OCI-LY1 (cell line): ENCODE measurements at regions not wholly inside any gene's neighbourhood (a gene's known extent, or its start where the extent isn't known, plus 50 kb on each side); places are given as distances from the start of the nearest gene placed in this dataset.

Source experiments
- H2AFZ ChIP-seq: fragments of 200-600 bp; sonication (generic), shearing (Covaris generic); 2 replicates; pipeline ENCODE4 v1.6.0; 2014; ENCODE audit warnings: antibody characterized with exemption, mild to moderate bottlenecking, low read length
- H3F3A ChIP-seq: fragments of 200-600 bp; sonication (generic), shearing (Covaris generic); 2 replicates; pipeline ENCODE4 v1.6.0; 2014; ENCODE audit warnings: mild to moderate bottlenecking, antibody characterized with exemption, low read length, moderate library complexity; ENCODE audit not compliant: insufficient read depth
- H3K27ac ChIP-seq: fragments of 200-600 bp; sonication (generic); 2 replicates; pipeline ENCODE4 v1.5.1; 2014; ENCODE audit warnings: low read length, mixed run types, mild to moderate bottlenecking, low read depth; ENCODE audit not compliant: poor library complexity, severe bottlenecking
- H3K27me3 ChIP-seq: fragments of 200-600 bp; sonication (generic); 2 replicates; pipeline ENCODE4 v1.6.0; 2014; ENCODE audit warnings: antibody characterized with exemption, mild to moderate bottlenecking, low read length, moderate library complexity; ENCODE audit not compliant: insufficient read depth
- H3K36me3 ChIP-seq: fragments of 200-600 bp; sonication (generic); 2 replicates; pipeline ENCODE4 v1.6.1; 2014; ENCODE audit warnings: mild to moderate bottlenecking, antibody characterized with exemption, low read length, moderate library complexity, mixed read lengths; ENCODE audit not compliant: insufficient read depth
- H3K4me1 ChIP-seq: fragments of 200-600 bp; sonication (generic); 2 replicates; pipeline ENCODE4 v1.5.1; 2014; ENCODE audit warnings: mild to moderate bottlenecking, low read length, moderate library complexity; ENCODE audit not compliant: insufficient read depth, severe bottlenecking
- H3K4me2 ChIP-seq: fragments of 200-600 bp; sonication (generic), shearing (Covaris generic); 2 replicates; pipeline ENCODE4 v1.6.1; 2014; ENCODE audit warnings: low read length
- H3K4me3 ChIP-seq: fragments of 200-600 bp; sonication (generic); 2 replicates; pipeline ENCODE4 v1.5.1; 2014; ENCODE audit warnings: low read length, low read depth, mild to moderate bottlenecking, mixed read lengths; ENCODE audit not compliant: poor library complexity, severe bottlenecking
- H3K79me2 ChIP-seq: fragments of 200-600 bp; shearing (Covaris generic); 2 replicates; pipeline ENCODE4 v1.6.1; 2016; ENCODE audit warnings: mixed run types, low read length, mixed read lengths; ENCODE audit not compliant: insufficient read depth
- H3K9ac ChIP-seq: fragments of 200-600 bp; sonication (generic), shearing (Covaris generic); 2 replicates; pipeline ENCODE4 v1.6.1; 2014; ENCODE audit warnings: mild to moderate bottlenecking, low read length, mixed read lengths
- H3K9me2 ChIP-seq: fragments of 200-600 bp; sonication (generic), shearing (Covaris generic); 2 replicates; pipeline ENCODE4 v1.6.1; 2014; ENCODE audit warnings: low read depth, mild to moderate bottlenecking, low read length, mixed read lengths
- H3K9me3 ChIP-seq: fragments of 200-600 bp; shearing (Covaris generic); 2 replicates; pipeline ENCODE4 v1.6.1; 2014; ENCODE audit warnings: low read length, mixed read lengths
- H4K20me1 ChIP-seq: fragments of 200-600 bp; sonication (generic), shearing (Covaris generic); 2 replicates; pipeline ENCODE4 v1.6.0; 2016; ENCODE audit warnings: mild to moderate bottlenecking, low read length; ENCODE audit not compliant: insufficient read depth
- EZH2 ChIP-seq: fragments of 200-600 bp; sonication (generic), shearing (Covaris generic); IDR thresholded peaks from 2 replicates; pipeline ENCODE4 v1.8.0; 2017; ENCODE audit warnings: borderline replicate concordance, mixed run types, mild to moderate bottlenecking, antibody characterized with exemption, low read length, moderate library complexity, mixed read lengths
- TF ChIP-seq, protein P1 (sequence below): fragments of 200-600 bp; sonication (generic), shearing (Covaris generic); IDR thresholded peaks from 2 replicates; pipeline ENCODE4 v1.5.1; 2017; ENCODE audit warnings: mild to moderate bottlenecking, antibody characterized with exemption, low read length, moderate library complexity, mixed read lengths

DNA sequence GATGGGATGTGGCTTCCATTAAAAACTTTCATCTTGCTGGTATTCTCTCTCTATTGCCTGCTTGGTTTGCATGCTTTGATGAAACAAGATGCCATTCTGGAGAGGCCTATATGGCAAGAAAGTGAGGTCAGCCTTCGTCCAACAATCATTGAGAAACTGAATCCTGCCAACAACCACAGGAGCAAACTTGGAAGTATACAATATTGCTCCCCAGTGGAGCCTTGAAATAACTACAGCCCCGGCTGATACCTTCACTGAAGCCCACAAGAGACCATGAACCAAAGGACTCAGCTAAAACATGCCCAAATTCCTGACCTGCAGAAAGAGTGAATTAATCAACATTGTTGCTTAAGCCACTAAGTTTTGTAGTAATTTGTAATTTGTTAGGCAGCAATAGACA is 82.5 kb upstream of the FGF14 start:
- Histone ChIP-seq H3K27ac (no peak overlapping the region), H2AFZ (no peak overlapping the region), H3K36me3 (no peaks in the 10 kb centered on the region), H3K9ac (no peak overlapping the region), H3K79me2 (no peaks in the 10 kb centered on the region), H3K27me3 (no peaks in the 10 kb centered on the region), H3K4me1 (no peaks in the 10 kb centered on the region), H3F3A (no peaks in the 10 kb centered on the region), H3K9me3 (no peaks in the 10 kb centered on the region), H4K20me1 (no peaks in the 10 kb centered on the region), H3K9me2 (no peaks in the 10 kb centered on the region), H3K4me3 (no peak overlapping the region), H3K4me2 (no peak overlapping the region)
- TF ChIP-seq EZH2, result no peak
- TF ChIP-seq, protein P1, sequence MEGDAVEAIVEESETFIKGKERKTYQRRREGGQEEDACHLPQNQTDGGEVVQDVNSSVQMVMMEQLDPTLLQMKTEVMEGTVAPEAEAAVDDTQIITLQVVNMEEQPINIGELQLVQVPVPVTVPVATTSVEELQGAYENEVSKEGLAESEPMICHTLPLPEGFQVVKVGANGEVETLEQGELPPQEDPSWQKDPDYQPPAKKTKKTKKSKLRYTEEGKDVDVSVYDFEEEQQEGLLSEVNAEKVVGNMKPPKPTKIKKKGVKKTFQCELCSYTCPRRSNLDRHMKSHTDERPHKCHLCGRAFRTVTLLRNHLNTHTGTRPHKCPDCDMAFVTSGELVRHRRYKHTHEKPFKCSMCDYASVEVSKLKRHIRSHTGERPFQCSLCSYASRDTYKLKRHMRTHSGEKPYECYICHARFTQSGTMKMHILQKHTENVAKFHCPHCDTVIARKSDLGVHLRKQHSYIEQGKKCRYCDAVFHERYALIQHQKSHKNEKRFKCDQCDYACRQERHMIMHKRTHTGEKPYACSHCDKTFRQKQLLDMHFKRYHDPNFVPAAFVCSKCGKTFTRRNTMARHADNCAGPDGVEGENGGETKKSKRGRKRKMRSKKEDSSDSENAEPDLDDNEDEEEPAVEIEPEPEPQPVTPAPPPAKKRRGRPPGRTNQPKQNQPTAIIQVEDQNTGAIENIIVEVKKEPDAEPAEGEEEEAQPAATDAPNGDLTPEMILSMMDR, result peak; percentile 5; the same call in 1 of the 2 replicates

DNA sequence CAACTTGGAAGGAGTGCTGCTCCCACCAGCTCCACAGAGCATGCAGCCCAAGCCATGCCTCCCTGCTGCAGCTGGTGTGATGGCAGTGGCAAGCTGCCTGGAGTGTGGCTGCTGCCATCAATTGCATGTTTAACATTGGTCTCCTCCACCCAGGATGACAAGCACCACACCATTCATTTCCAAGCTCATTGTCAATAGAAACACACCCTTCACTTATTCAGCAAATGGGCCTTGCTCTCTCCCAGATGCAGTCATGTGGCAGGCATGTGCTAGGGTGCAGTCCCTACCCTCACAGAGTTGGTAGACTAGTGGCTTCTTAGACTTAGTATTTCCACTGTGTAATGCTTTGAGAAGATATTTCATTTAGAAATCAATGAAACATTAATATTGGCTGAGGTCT is 70.8 kb upstream of the FGF14 start:
- H3K9me3 ChIP-seq, result no peaks in the 10 kb centered on the region
- H3K79me2 ChIP-seq, result no peaks in the 10 kb centered on the region
- no peak overlapping the region for H3K27ac ChIP-seq
- H2AFZ ChIP-seq, result no peak overlapping the region
- H3K4me3 ChIP-seq, result no peak overlapping the region
- H3K4me1 ChIP-seq, result no peaks in the 10 kb centered on the region
- no peak overlapping the region for H3K4me2 ChIP-seq
- no peaks in the 10 kb centered on the region for H3K9me2 ChIP-seq
- no peaks in the 10 kb centered on the region for H4K20me1 ChIP-seq
- TF ChIP-seq, protein P1, result no peak
- no peak for TF ChIP-seq EZH2
- no peak overlapping the region for H3K9ac ChIP-seq
- H3K36me3 ChIP-seq, result no peaks in the 10 kb centered on the region
- H3F3A ChIP-seq, result no peaks in the 10 kb centered on the region
- no peaks in the 10 kb centered on the region for H3K27me3 ChIP-seq

DNA sequence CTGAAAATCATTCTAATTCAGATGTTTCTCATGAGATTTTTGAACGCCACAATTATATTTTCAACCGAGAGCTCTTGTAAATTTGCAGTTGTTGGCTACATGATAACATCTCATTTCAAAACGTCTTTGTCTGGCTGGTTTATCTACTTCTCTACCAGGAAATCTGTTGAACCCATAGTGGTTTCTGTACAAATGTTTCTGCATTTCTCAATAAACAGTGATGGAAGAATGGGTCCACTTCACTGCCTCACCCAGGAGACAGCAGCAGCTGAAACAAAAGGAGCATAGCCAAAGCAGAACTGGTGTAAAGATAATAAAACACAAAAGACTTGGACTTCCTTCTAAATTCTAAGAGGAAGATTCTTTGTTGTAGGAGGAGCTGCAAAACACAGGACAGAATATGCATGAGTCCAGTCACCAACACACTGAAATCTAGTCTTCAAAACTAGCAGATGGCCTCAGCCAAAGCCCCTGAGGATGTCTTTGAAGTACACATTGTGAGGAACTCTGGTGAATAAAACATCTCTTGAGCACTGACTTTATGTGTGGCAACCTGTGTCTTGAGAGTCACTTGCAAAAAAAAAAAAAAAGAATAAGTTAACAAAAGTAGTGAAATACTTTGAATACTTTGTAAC is 68.6 kb upstream of the FGF14 start:
- Histone ChIP-seq H3K36me3 (no peaks in the 10 kb centered on the region), H4K20me1 (no peaks in the 10 kb centered on the region), H3K9me2 (no peaks in the 10 kb centered on the region), H3F3A (no peaks in the 10 kb centered on the region), H3K9me3 (no peaks in the 10 kb centered on the region), H3K4me3 (no peak overlapping the region), H3K79me2 (no peaks in the 10 kb centered on the region), H3K9ac (no peak overlapping the region), H3K4me1 (no peaks in the 10 kb centered on the region), H3K27me3 (no peaks in the 10 kb centered on the region), H3K4me2 (no peak overlapping the region), H2AFZ (no peak overlapping the region), H3K27ac (no peak overlapping the region)
- TF ChIP-seq EZH2, result no peak
- TF ChIP-seq, protein P1, result no peak
